DOHH2 (cell line): ENCODE measurements at regions not wholly inside any gene's neighbourhood (a gene's known extent, or its start where the extent isn't known, plus 50 kb on each side); places are given as distances from the start of the nearest gene placed in this dataset.

Experiments used
- H3F3A ChIP-seq: fragments of 200-600 bp; sonication (generic), shearing (Covaris generic); 2 replicates; pipeline ENCODE4 v1.6.0; 2016; ENCODE audit warnings: antibody characterized with exemption, mild to moderate bottlenecking; ENCODE audit not compliant: control insufficient read depth, insufficient read depth
- H3K27ac ChIP-seq: fragments of 200-600 bp; sonication (generic); 2 replicates; pipeline ENCODE4 v1.5.1; 2014; ENCODE audit warnings: low read depth, mild to moderate bottlenecking, low read length, moderate library complexity
- H3K27me3 ChIP-seq: fragments of 200-600 bp; sonication (generic); 2 replicates; pipeline ENCODE4 v1.6.1; 2014; ENCODE audit warnings: mild to moderate bottlenecking, low read length, mixed read lengths; ENCODE audit not compliant: control insufficient read depth
- H3K36me3 ChIP-seq: fragments of 200-600 bp; sonication (generic); 2 replicates; pipeline ENCODE4 v1.6.1; 2014; ENCODE audit warnings: mild to moderate bottlenecking, low read length, moderate library complexity, mixed read lengths; ENCODE audit not compliant: control insufficient read depth
- H3K4me1 ChIP-seq: fragments of 200-600 bp; sonication (generic); 2 replicates; pipeline ENCODE4 v1.6.1; 2014; ENCODE audit warnings: mild to moderate bottlenecking, low read length, mixed read lengths; ENCODE audit not compliant: control insufficient read depth
- H3K4me2 ChIP-seq: fragments of 200-600 bp; sonication (generic); 2 replicates; pipeline ENCODE4 v1.6.0; 2014; ENCODE audit warnings: mild to moderate bottlenecking, low read length, moderate library complexity
- H3K4me3 ChIP-seq: fragments of 200-600 bp; sonication (generic); 2 replicates; pipeline ENCODE4 v1.5.1; 2014; ENCODE audit warnings: mild to moderate bottlenecking, low read length, mixed read lengths
- H3K79me2 ChIP-seq: fragments of 200-600 bp; sonication (generic); 2 replicates; pipeline ENCODE4 v1.6.1; 2014; ENCODE audit warnings: mild to moderate bottlenecking, low read length, mixed read lengths; ENCODE audit not compliant: control insufficient read depth
- H3K9me2 ChIP-seq: fragments of 200-600 bp; sonication (generic); replicated peaks from 2 replicates; pipeline ENCODE4 v1.6.1; 2014; ENCODE audit warnings: mild to moderate bottlenecking, low read length, mixed read lengths; ENCODE audit not compliant: control insufficient read depth
- H3K9me3 ChIP-seq: fragments of 200-600 bp; sonication (generic); 2 replicates; pipeline ENCODE4 v1.6.1; 2014; ENCODE audit warnings: antibody characterized with exemption, low read length, mixed read lengths; ENCODE audit not compliant: control insufficient read depth, insufficient read depth
- H4K20me1 ChIP-seq: fragments of 200-600 bp; sonication (generic); 2 replicates; pipeline ENCODE4 v1.6.0; 2014; ENCODE audit warnings: low read depth, mild to moderate bottlenecking, antibody characterized with exemption, low read length, moderate library complexity; ENCODE audit not compliant: control insufficient read depth, insufficient read depth
- EZH2phosphoT487 ChIP-seq: fragments of 200-600 bp; sonication (generic); IDR thresholded peaks from 2 replicates; pipeline ENCODE4 v1.6.1; 2017; ENCODE audit warnings: borderline replicate concordance, mild to moderate bottlenecking, antibody characterized with exemption, low read length, moderate library complexity, mixed read lengths
- TF ChIP-seq, protein P1 (sequence below): fragments of 200-600 bp; sonication (generic); IDR thresholded peaks from one replicate; pipeline ENCODE4 v1.5.1; 2014; ENCODE audit warnings: antibody characterized with exemption, mild to moderate bottlenecking, low read depth, low read length; ENCODE audit not compliant: poor library complexity, severe bottlenecking

DNA sequence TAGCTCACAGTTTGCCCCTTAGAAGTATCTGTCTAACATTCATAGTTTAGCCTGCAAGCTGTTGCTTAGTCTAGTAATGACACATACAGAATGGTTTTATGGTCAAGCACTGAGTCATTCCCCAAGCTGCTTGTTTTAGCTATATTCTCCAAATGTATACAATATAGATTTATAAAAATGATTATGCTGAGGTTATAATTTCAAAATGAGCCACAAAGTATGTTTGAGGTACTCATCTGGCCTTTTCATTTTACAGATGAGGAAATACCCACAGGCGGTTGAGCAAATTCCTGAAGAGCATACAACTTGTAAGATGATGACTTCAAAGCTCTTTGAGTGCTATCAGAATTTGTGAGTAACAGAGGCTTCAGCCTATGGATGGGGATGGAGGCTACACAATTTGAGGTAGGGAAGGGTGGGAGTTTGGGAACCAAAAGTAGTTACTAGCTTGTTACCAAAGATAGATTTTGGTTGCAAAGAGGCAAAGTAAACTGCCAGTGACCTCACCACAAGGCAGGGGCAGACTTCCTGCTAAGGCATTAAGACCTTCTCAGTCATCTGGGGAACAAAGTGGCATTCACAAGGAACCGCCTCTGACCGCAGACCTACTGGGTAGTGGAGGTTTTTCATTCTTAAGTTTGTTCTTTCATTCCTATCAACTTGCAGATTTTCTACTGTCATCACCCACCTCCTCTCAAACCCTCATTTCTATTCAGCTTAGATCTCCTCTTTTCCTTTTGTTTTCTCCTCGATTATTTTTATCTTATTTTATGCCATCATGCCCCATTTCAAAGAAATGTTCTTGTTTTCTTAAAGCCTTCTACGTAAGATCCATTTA lies 257.2 kb upstream of the NECTIN3 start:
- H3K27ac ChIP-seq = no peak overlapping the region
- H3K79me2 ChIP-seq = no peaks in the 10 kb centered on the region
- no peaks in the 10 kb centered on the region for H3F3A ChIP-seq
- no peaks in the 10 kb centered on the region for H3K27me3 ChIP-seq
- no peak overlapping the region for H3K4me2 ChIP-seq
- no peaks in the 10 kb centered on the region for H4K20me1 ChIP-seq
- H3K4me3 ChIP-seq = no peak overlapping the region
- no peaks in the 10 kb centered on the region for H3K9me2 ChIP-seq
- no peak for TF ChIP-seq EZH2phosphoT487
- TF ChIP-seq, protein P1, sequence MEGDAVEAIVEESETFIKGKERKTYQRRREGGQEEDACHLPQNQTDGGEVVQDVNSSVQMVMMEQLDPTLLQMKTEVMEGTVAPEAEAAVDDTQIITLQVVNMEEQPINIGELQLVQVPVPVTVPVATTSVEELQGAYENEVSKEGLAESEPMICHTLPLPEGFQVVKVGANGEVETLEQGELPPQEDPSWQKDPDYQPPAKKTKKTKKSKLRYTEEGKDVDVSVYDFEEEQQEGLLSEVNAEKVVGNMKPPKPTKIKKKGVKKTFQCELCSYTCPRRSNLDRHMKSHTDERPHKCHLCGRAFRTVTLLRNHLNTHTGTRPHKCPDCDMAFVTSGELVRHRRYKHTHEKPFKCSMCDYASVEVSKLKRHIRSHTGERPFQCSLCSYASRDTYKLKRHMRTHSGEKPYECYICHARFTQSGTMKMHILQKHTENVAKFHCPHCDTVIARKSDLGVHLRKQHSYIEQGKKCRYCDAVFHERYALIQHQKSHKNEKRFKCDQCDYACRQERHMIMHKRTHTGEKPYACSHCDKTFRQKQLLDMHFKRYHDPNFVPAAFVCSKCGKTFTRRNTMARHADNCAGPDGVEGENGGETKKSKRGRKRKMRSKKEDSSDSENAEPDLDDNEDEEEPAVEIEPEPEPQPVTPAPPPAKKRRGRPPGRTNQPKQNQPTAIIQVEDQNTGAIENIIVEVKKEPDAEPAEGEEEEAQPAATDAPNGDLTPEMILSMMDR = no peak
- H3K36me3 ChIP-seq = no peaks in the 10 kb centered on the region
- no peaks in the 10 kb centered on the region for H3K4me1 ChIP-seq
- no peaks in the 10 kb centered on the region for H3K9me3 ChIP-seq

DNA sequence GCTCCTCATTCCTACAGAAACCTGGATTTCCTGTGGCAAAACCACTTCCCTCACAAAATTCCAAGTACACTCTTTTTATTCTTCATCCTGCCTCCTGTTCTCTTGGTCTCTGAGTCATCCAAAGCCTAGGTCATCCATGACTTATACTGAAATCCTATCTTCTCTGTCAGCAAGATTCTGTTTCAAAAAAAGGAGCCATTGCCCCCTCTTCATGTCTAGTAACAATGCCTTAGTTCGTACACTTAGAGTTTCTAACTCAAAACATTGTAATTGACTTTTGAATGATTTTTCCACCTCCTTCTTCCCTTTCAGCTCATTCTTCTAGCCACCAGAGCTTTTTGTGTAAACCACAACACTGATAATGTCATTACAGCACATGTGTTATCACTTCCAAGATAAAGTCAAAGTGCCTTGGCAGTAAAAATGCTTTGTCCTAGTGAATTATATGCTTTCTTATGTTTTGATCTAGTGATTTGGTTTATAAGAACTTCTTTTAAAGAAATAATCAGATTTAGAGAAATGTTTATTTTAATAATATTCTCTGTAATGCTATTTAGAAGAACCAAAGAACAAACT lies 256.5 kb upstream of the NECTIN3 start:
- no peaks in the 10 kb centered on the region for H3K27me3 ChIP-seq
- H3F3A ChIP-seq = no peaks in the 10 kb centered on the region
- H3K9me3 ChIP-seq = no peaks in the 10 kb centered on the region
- H3K4me2 ChIP-seq = no peak overlapping the region
- no peaks in the 10 kb centered on the region for H3K79me2 ChIP-seq
- H3K36me3 ChIP-seq = no peaks in the 10 kb centered on the region
- H3K4me3 ChIP-seq = no peak overlapping the region
- no peaks in the 10 kb centered on the region for H4K20me1 ChIP-seq
- TF ChIP-seq, protein P1 = no peak
- TF ChIP-seq EZH2phosphoT487 = no peak
- no peaks in the 10 kb centered on the region for H3K4me1 ChIP-seq
- no peak overlapping the region for H3K27ac ChIP-seq
- H3K9me2 ChIP-seq = no peaks in the 10 kb centered on the region

DNA sequence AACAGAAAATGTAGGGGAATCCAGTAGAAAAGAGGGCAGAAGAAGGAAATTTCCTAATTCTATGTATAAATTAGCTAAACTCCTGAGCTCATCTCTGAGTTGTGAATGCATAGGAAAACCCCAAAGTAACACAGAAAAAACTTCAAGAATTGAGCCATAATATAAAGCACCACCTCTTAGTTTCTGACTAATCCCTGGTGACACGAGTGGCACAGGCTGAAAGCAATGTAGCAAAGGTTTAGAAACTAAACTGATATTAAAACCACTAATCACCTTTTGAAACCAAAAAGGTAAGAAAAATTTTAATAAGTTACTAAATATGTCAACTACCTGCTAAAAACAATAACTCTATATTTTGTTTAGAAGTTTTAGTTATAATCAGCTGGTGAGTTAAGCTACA lies 255.6 kb upstream of the NECTIN3 start:
- H3K4me2 ChIP-seq = no peak overlapping the region
- no peaks in the 10 kb centered on the region for H3K79me2 ChIP-seq
- no peaks in the 10 kb centered on the region for H4K20me1 ChIP-seq
- no peak overlapping the region for H3K27ac ChIP-seq
- H3F3A ChIP-seq = no peaks in the 10 kb centered on the region
- H3K9me2 ChIP-seq = no peaks in the 10 kb centered on the region
- no peaks in the 10 kb centered on the region for H3K27me3 ChIP-seq
- H3K4me1 ChIP-seq = no peaks in the 10 kb centered on the region
- no peaks in the 10 kb centered on the region for H3K36me3 ChIP-seq
- no peak overlapping the region for H3K4me3 ChIP-seq
- TF ChIP-seq EZH2phosphoT487 = no peak
- TF ChIP-seq, protein P1 = no peak
- H3K9me3 ChIP-seq = no peaks in the 10 kb centered on the region
